CD8-positive, alpha-beta memory T cell (primary cell): ENCODE measurements at regions not wholly inside any gene's neighbourhood (a gene's known extent, or its start where the extent isn't known, plus 50 kb on each side); places are given as distances from the start of the nearest gene placed in this dataset.
A peak's percentile ranks its signal among the peaks of the same experiment; 100 is the strongest.

Source experiments
- CTCF ChIA-PET: fragments of 350-600 bp; sonication (Branson Sonifier 250); formaldehyde crosslinking; loops from one replicate; lab custom pipeline; 2021; ENCODE audit warnings: antibody characterized with exemption; lab: Charles Lee
- POLR2A ChIA-PET: fragments of 350-600 bp; sonication (Branson Sonifier 250); formaldehyde crosslinking; loops from one replicate; lab custom pipeline; 2021; ENCODE audit warnings: antibody characterized with exemption; lab: Charles Lee
- DNase-seq, 5 donors: peaks; one replicate each; pipeline versions ENCODE4 v3.0.0 to v3.0.0-alpha.2; 2020 to 2022; ENCODE audit warnings: mixed read lengths in 1 of 5
- H3K27ac ChIP-seq: one replicate; pipeline ENCODE4 v1.7.0; 2013; ENCODE audit warnings: low read depth, mild to moderate bottlenecking, low read length, moderate library complexity
- H3K27me3 ChIP-seq: 2 replicates; pipeline ENCODE4 v1.7.0; 2013; ENCODE audit warnings: low read length, mild to moderate bottlenecking; ENCODE audit not compliant: insufficient read depth, poor library complexity, severe bottlenecking
- H3K36me3 ChIP-seq: 2 replicates; pipeline ENCODE4 v1.7.0; 2013; ENCODE audit warnings: mild to moderate bottlenecking, low read length, moderate library complexity; ENCODE audit not compliant: insufficient read depth
- H3K4me1 ChIP-seq: 2 replicates; pipeline ENCODE4 v1.7.0; 2013; ENCODE audit warnings: mild to moderate bottlenecking, low read length, moderate library complexity; ENCODE audit not compliant: insufficient read depth
- H3K4me3 ChIP-seq: 2 replicates; pipeline ENCODE4 v1.7.0; 2013; ENCODE audit warnings: mild to moderate bottlenecking, low read length
- H3K9me3 ChIP-seq: 2 replicates; pipeline ENCODE4 v1.7.0; 2013; ENCODE audit warnings: mild to moderate bottlenecking, low read length
- H3K27ac Mint-ChIP-seq, 8 donors: one replicate each; pipeline ENCODE4 v1.8.0; 2020 to 2021; ENCODE audit warnings: mixed read lengths in 8 of 8, mild to moderate bottlenecking in 6 of 8, inconsistent platforms in 3 of 8, moderate library complexity in 3 of 8
- H3K27me3 Mint-ChIP-seq, 2 donors: one replicate each; pipeline ENCODE4 v1.8.0; 2020 to 2021; ENCODE audit warnings: mixed read lengths in 2 of 2, mild to moderate bottlenecking in 1 of 2, moderate library complexity in 1 of 2
- H3K36me3 Mint-ChIP-seq, 3 donors: one replicate each; pipeline ENCODE4 v1.8.0; 2020 to 2021; ENCODE audit warnings: mixed read lengths in 3 of 3, inconsistent platforms in 1 of 3, mild to moderate bottlenecking in 1 of 3
- H3K4me1 Mint-ChIP-seq, 3 donors: one replicate each; pipeline ENCODE4 v1.8.0; 2020 to 2021; ENCODE audit warnings: mixed read lengths in 3 of 3, inconsistent platforms in 1 of 3, mild to moderate bottlenecking in 1 of 3
- H3K4me3 Mint-ChIP-seq, 7 donors: one replicate each; pipeline ENCODE4 v1.8.0; 2020 to 2021; ENCODE audit warnings: mixed read lengths in 7 of 7, mild to moderate bottlenecking in 6 of 7, moderate library complexity in 4 of 7, inconsistent platforms in 2 of 7
- H3K9me3 Mint-ChIP-seq, 5 donors: one replicate each; pipeline ENCODE4 v1.8.0; 2020 to 2022; ENCODE audit warnings: mixed read lengths in 5 of 5, mild to moderate bottlenecking in 3 of 5, moderate library complexity in 2 of 5, inconsistent platforms in 1 of 5

GRCh38 chr18:45198526-45198925 is 416.8 kb upstream of the SLC14A2 start:
- ChIA-PET POLR2A (no interaction called here), CTCF (no interaction called here)
- H3K9me3 ChIP-seq: no peaks in the 10 kb centered on the region
- H3K36me3 Mint-ChIP-seq: no peaks in the 10 kb centered on the region
- H3K36me3 ChIP-seq: no peaks in the 10 kb centered on the region
- no peak for DNase-seq
- H3K4me3 ChIP-seq: no peak overlapping the region
- H3K27me3 ChIP-seq: no peaks in the 10 kb centered on the region
- H3K4me1 Mint-ChIP-seq: no peaks in the 10 kb centered on the region
- no peak overlapping the region for H3K4me3 Mint-ChIP-seq
- H3K27ac ChIP-seq: no peak overlapping the region
- H3K9me3 Mint-ChIP-seq: peaks cover 0 to 2% (median 0%) of the 10 kb centered on the region in 5 donors
- H3K27ac Mint-ChIP-seq: no peak overlapping the region
- H3K4me1 ChIP-seq: no peaks in the 10 kb centered on the region
- peaks cover 2 to 20% of the 10 kb centered on the region in 2 donors for H3K27me3 Mint-ChIP-seq

GRCh38 chr18:45201029-45201428 is 414.2 kb upstream of the SLC14A2 start:
- H3K27ac Mint-ChIP-seq: no peak overlapping the region
- H3K4me3 Mint-ChIP-seq: no peak overlapping the region
- peaks cover 0 to 2% (median 0%) of the 10 kb centered on the region in 5 donors for H3K9me3 Mint-ChIP-seq
- Histone ChIP-seq H3K4me1 (no peaks in the 10 kb centered on the region), H3K36me3 (no peaks in the 10 kb centered on the region), H3K27me3 (no peaks in the 10 kb centered on the region), H3K27ac (no peak overlapping the region), H3K9me3 (no peaks in the 10 kb centered on the region), H3K4me3 (no peak overlapping the region)
- DNase-seq: no peak
- POLR2A ChIA-PET: no interaction called here
- CTCF ChIA-PET: no interaction called here
- H3K27me3 Mint-ChIP-seq: peaks cover 6 to 20% of the 10 kb centered on the region in 2 donors
- no peaks in the 10 kb centered on the region for H3K36me3 Mint-ChIP-seq
- H3K4me1 Mint-ChIP-seq: no peaks in the 10 kb centered on the region

GRCh38 chr18:45201489-45201888 is 413.8 kb upstream of the SLC14A2 start:
- H3K27ac ChIP-seq: no peak overlapping the region
- H3K36me3 ChIP-seq: no peaks in the 10 kb centered on the region
- H3K27ac Mint-ChIP-seq: no peak overlapping the region
- H3K9me3 ChIP-seq: no peaks in the 10 kb centered on the region
- H3K4me1 Mint-ChIP-seq: no peaks in the 10 kb centered on the region
- H3K9me3 Mint-ChIP-seq: peaks cover 0 to 2% (median 0%) of the 10 kb centered on the region in 5 donors
- no peak overlapping the region for H3K4me3 Mint-ChIP-seq
- no peaks in the 10 kb centered on the region for H3K4me1 ChIP-seq
- H3K27me3 Mint-ChIP-seq: peaks cover 6 to 18% of the 10 kb centered on the region in 2 donors
- ChIA-PET POLR2A (no interaction called here), CTCF (no interaction called here)
- no peak for DNase-seq
- H3K27me3 ChIP-seq: no peaks in the 10 kb centered on the region
- no peak overlapping the region for H3K4me3 ChIP-seq
- H3K36me3 Mint-ChIP-seq: no peaks in the 10 kb centered on the region

- no peak for DNase-seq
- H3K27me3 Mint-ChIP-seq: peaks cover 7 to 20% of the 10 kb centered on the region in 2 donors
- H3K27me3 ChIP-seq: no peaks in the 10 kb centered on the region
- H3K4me1 ChIP-seq: no peaks in the 10 kb centered on the region
- ChIA-PET CTCF (no interaction called here), POLR2A (no interaction called here)
- peaks cover 0 to 2% (median 0%) of the 10 kb centered on the region in 5 donors for H3K9me3 Mint-ChIP-seq
- no peak overlapping the region for H3K27ac Mint-ChIP-seq
- no peak overlapping the region for H3K27ac ChIP-seq
- H3K4me3 ChIP-seq: no peak overlapping the region
- no peak overlapping the region for H3K4me3 Mint-ChIP-seq
- H3K9me3 ChIP-seq: no peaks in the 10 kb centered on the region
- H3K4me1 Mint-ChIP-seq: no peaks in the 10 kb centered on the region
- no peaks in the 10 kb centered on the region for H3K36me3 Mint-ChIP-seq
- H3K36me3 ChIP-seq: no peaks in the 10 kb centered on the region
These were observed 413.2 kb upstream of the SLC14A2 start for GRCh38 chr18:45202061-45202460.

DNA sequence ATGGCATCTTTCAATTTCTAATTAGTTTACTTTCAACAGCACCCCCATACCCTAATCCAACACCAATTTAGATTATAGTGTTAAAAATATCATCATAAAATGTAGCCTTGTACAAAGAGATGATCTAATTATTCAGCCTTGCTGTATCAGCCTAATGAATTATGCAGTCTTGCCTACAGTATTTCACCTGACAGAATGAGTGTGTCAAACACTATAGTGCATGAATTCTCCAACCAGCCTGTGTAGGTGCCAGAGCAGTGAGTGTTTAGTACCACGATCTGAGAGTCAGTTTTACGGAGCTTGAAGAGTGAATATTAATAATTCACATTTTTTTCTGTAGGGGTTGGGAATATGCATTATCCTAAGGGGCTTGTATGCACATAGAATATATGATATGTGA is 411.6 kb upstream of the SLC14A2 start:
- Mint-ChIP-seq H3K27ac (no peak overlapping the region), H3K4me3 (no peak overlapping the region), H3K4me1 (no peaks in the 10 kb centered on the region), H3K36me3 (no peaks in the 10 kb centered on the region), H3K27me3 (peaks cover 7 to 21% of the 10 kb centered on the region in 2 donors), H3K9me3 (peaks cover 0 to 3% (median 0%) of the 10 kb centered on the region in 5 donors)
- no peak for DNase-seq
- ChIA-PET POLR2A (no interaction called here), CTCF (no interaction called here)
- H3K9me3 ChIP-seq: no peaks in the 10 kb centered on the region
- no peaks in the 10 kb centered on the region for H3K27me3 ChIP-seq
- H3K27ac ChIP-seq: no peak overlapping the region
- H3K4me3 ChIP-seq: no peak overlapping the region
- H3K4me1 ChIP-seq: no peaks in the 10 kb centered on the region
- H3K36me3 ChIP-seq: no peaks in the 10 kb centered on the region

GRCh38 chr18:45207328-45207727 is 407.9 kb upstream of the SLC14A2 start:
- Histone ChIP-seq H3K27me3 (no peaks in the 10 kb centered on the region), H3K4me1 (no peaks in the 10 kb centered on the region), H3K4me3 (no peak overlapping the region), H3K36me3 (no peaks in the 10 kb centered on the region), H3K9me3 (no peaks in the 10 kb centered on the region), H3K27ac (no peak overlapping the region)
- Mint-ChIP-seq H3K27me3 (peaks cover 11 to 16% of the 10 kb centered on the region in 2 donors), H3K9me3 (peaks cover 0 to 2% (median 0%) of the 10 kb centered on the region in 5 donors), H3K4me1 (no peaks in the 10 kb centered on the region), H3K4me3 (no peak overlapping the region), H3K27ac (no peak overlapping the region), H3K36me3 (no peaks in the 10 kb centered on the region)
- no peak for DNase-seq
- CTCF ChIA-PET: no interaction called here
- POLR2A ChIA-PET: no interaction called here

GRCh38 chr18:45208164-45208563 is 407.1 kb upstream of the SLC14A2 start:
- Histone ChIP-seq H3K27ac (no peak overlapping the region), H3K27me3 (no peaks in the 10 kb centered on the region), H3K36me3 (no peaks in the 10 kb centered on the region), H3K9me3 (no peaks in the 10 kb centered on the region), H3K4me1 (no peaks in the 10 kb centered on the region), H3K4me3 (no peak overlapping the region)
- Mint-ChIP-seq H3K9me3 (peaks cover 0 to 2% (median 0%) of the 10 kb centered on the region in 5 donors), H3K4me3 (no peak overlapping the region), H3K36me3 (no peaks in the 10 kb centered on the region), H3K4me1 (no peaks in the 10 kb centered on the region), H3K27me3 (peaks cover 13 to 17% of the 10 kb centered on the region in 2 donors), H3K27ac (no peak overlapping the region)
- no peak for DNase-seq
- ChIA-PET CTCF (no interaction called here), POLR2A (no interaction called here)

GRCh38 chr18:45212181-45213039 is 402.9 kb upstream of the SLC14A2 start:
- H3K9me3 ChIP-seq: no peaks in the 10 kb centered on the region
- H3K27me3 Mint-ChIP-seq: peaks cover 6 to 8% of the 10 kb centered on the region in 2 donors
- POLR2A ChIA-PET: no interaction called here
- no peaks in the 10 kb centered on the region for H3K4me1 ChIP-seq
- no peaks in the 10 kb centered on the region for H3K27me3 ChIP-seq
- no peaks in the 10 kb centered on the region for H3K4me1 Mint-ChIP-seq
- peak; percentile 14 to 80 (median 59) for DNase-seq
- H3K4me3 Mint-ChIP-seq: no peak overlapping the region
- H3K9me3 Mint-ChIP-seq: peaks cover 0 to 2% (median 0%) of the 10 kb centered on the region in 5 donors
- CTCF ChIA-PET: interaction anchor here (0.7 to 2.2 kb wide), 10 partner anchors 8 to 633 kb away, joined by 3 to 7 read pairs (median 4); no protein-coding TSS in a partner anchor
- no peaks in the 10 kb centered on the region for H3K36me3 ChIP-seq
- H3K27ac Mint-ChIP-seq: peak overlapping the region in 1 of 8 donors; percentile 82
- H3K27ac ChIP-seq: no peak overlapping the region
- no peak overlapping the region for H3K4me3 ChIP-seq
- H3K36me3 Mint-ChIP-seq: no peaks in the 10 kb centered on the region
